GM12865 (cell line): ENCODE measurements at regions not wholly inside any gene's neighbourhood (a gene's known extent, or its start where the extent isn't known, plus 50 kb on each side); places are given as distances from the start of the nearest gene placed in this dataset.

ENCODE experiments used
- DNase-seq: peaks from one replicate; pipeline ENCODE4 v3.0.0; 2010; ENCODE audit warnings: low read depth
- H3K4me3 ChIP-seq: 2 replicates; pipeline ENCODE4 v1.5.1; 2011; ENCODE audit warnings: mild to moderate bottlenecking, low read depth, low read length, control low read depth
- TF ChIP-seq, protein P1 (sequence below): IDR thresholded peaks from 2 replicates; pipeline ENCODE4 v1.5.1; 2011; ENCODE audit warnings: low read length, control low read depth, low read depth, inconsistent platforms; ENCODE audit not compliant: insufficient read depth; ENCODE audit errors: missing control alignments

DNA sequence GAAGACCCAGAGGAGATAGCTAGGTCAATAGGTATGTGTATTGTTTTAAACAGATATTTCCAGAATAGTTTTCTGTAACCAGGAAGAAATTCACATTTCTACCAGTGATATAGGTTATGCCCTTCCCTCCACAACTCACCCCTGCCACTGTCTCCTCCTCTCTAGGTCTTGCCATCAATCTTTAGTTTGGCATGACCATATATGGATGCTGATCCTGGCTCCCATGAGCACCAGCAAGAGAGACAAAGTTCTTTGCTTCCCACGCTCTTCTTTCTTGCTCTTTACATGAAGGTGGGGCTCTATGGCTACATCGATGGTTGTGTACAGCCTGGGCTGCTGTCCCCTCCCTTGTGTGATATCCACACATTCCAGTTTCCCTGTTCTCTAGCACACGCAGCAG lies 459.4 kb upstream of the ID4 start:
- DNase-seq: no peak
- H3K4me3 ChIP-seq: no peak overlapping the region
- TF ChIP-seq, protein P1, sequence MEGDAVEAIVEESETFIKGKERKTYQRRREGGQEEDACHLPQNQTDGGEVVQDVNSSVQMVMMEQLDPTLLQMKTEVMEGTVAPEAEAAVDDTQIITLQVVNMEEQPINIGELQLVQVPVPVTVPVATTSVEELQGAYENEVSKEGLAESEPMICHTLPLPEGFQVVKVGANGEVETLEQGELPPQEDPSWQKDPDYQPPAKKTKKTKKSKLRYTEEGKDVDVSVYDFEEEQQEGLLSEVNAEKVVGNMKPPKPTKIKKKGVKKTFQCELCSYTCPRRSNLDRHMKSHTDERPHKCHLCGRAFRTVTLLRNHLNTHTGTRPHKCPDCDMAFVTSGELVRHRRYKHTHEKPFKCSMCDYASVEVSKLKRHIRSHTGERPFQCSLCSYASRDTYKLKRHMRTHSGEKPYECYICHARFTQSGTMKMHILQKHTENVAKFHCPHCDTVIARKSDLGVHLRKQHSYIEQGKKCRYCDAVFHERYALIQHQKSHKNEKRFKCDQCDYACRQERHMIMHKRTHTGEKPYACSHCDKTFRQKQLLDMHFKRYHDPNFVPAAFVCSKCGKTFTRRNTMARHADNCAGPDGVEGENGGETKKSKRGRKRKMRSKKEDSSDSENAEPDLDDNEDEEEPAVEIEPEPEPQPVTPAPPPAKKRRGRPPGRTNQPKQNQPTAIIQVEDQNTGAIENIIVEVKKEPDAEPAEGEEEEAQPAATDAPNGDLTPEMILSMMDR: no peak

DNA sequence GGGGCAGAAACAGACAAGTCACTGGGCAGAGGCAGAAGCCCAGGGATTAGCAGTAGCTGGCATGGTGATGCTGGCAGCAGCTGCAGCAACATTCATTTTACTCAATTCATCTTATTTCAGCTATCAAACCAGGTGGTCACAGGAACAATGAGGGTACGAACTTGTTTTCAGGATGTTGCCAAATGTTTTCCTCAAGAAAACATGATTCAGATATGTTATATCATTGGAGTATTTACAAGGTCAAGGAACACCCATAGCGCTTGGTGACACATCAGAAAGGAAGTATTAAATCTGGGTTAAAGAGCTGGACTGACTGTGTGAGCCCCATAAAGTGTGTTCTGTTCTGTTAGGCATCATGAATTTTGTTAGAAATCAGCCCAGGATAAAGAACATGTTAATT lies 456.9 kb upstream of the ID4 start:
- TF ChIP-seq, protein P1: no peak
- no peak for DNase-seq
- no peak overlapping the region for H3K4me3 ChIP-seq

DNA sequence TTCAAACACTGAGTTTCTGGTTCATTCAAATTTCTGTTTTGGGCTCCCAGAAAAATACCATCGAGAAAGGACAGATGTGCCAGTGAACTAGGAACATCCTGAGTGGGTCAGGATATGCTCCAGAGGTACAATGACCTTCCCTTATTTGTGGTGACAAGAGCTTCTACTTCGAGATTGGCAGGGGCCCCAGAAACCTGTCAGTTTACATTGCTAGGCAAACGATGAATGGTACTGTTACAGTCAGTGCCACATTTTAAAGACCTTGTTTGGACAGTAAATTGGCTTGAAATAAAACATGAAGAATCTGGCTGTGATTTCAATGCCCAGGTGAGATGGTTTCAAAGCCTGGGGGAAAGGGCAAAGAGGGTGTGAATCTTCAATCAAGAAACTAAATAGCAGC lies 454.5 kb upstream of the ID4 start:
- TF ChIP-seq, protein P1: no peak
- no peak overlapping the region for H3K4me3 ChIP-seq
- no peak for DNase-seq

DNA sequence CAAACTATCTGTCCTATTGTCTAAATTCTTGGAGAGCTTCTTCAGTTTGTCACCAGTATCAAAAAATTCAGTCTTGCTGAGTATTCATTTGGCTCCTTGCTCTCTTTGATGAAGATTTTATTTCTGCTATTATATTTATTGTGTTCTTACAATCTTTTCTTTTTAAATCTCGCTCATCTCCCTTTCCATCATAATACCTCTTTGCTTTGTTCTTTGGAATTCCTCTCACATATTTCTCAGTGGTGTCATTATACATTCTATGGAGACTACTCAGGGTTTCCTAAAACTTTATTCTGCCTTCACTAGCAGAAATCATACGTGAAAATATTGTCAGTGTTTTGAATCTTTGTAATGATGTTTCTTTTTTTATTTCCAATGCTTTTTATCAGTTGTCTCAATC lies 445.2 kb upstream of the ID4 start:
- no peak for DNase-seq
- no peak overlapping the region for H3K4me3 ChIP-seq
- TF ChIP-seq, protein P1: no peak

DNA sequence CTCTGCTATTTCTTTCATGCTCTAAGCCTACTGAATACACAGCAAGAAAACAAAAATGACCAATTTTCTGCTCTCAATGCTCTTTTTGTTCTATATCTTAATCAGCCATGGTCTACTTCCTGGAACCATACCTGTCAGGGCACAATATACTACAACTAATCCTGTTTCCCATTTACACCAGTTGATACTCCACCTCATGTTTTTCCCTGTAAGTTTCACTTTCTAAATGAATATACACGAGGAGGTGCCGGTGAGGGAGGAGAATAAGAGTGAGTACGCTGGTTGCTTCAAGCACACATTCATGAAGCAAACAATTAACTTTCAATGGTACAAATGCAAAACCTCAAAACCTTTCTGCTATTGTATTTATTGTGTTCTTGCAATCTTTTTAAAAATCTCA lies 443.1 kb upstream of the ID4 start:
- DNase-seq: no peak
- no peak overlapping the region for H3K4me3 ChIP-seq
- TF ChIP-seq, protein P1: no peak

DNA sequence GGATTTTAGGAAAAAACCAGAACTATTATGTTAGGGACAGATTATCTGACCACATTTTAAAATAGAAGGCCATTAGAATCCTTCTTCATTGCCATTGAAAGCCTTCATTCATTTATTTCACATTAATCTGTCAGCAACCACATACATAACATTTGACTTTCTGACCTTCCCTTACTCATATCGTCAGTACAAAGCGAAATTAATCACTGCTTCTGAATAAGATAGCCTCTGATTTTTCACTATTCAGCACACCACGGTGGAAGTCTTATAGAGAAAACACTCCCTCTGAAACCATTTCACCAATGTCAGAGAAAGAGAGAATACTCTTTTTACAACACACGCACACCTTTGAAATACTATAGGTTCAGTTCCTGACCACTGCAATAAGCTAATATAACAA lies 442.5 kb upstream of the ID4 start:
- no peak overlapping the region for H3K4me3 ChIP-seq
- no peak for DNase-seq
- TF ChIP-seq, protein P1: no peak

DNA sequence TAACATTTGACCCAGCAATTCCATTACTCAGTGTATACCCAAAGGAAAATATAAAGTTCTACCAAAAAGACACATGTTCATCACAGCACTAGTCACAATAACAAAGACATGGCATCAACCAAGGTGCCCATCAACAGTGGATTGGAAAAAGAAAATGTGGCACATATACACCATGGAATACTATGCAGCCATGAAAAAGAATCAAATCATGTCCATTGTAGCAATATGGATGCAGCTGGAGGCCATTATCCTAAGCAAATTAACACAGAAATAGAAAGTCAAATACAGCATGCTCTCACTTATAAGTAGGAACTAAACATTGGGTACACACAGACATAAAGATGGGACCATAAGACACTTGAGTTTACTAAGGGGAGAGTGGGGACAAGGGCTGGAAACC lies 441.9 kb upstream of the ID4 start:
- H3K4me3 ChIP-seq: no peak overlapping the region
- TF ChIP-seq, protein P1: no peak
- no peak for DNase-seq
